ENCODE measurements at regions not wholly inside any gene's neighbourhood (a gene's known extent, or its start where the extent isn't known, plus 50 kb on each side); places are given as distances from the start of the nearest gene placed in this dataset.

- no peak for DNase-seq (ENCODE audit: insufficient read length, low spot score, missing footprints)
- Histone ChIP-seq H3K4me2 (ENCODE audit: insufficient read depth, low read length) (no peak overlapping the region), H3K36me3 (ENCODE audit: insufficient read depth, low read length) (no peaks in the 10 kb centered on the region), H4K20me1 (ENCODE audit: insufficient read depth, low read length) (no peaks in the 10 kb centered on the region), H3K9me3 (ENCODE audit: low read depth, low read length) (no peaks in the 10 kb centered on the region), H3K4me3 (ENCODE audit: insufficient read depth, low read length) (no peak overlapping the region), H3K4me1 (ENCODE audit: insufficient read depth, low read length) (peaks cover 11% of the 10 kb centered on the region), H3K79me2 (ENCODE audit: insufficient read depth, low read length) (no peaks in the 10 kb centered on the region), H3K27ac (ENCODE audit: low read depth, low read length) (no peak overlapping the region), H3K27me3 (ENCODE audit: insufficient read depth, low read length) (no peaks in the 10 kb centered on the region), H2AFZ (ENCODE audit: low read length) (no peak overlapping the region)
- TF ChIP-seq CTCF (IDR thresholded peaks at IDR 0.05; ENCODE audit: extremely low read depth, low read depth, low read length): no peak
Measured at GRCh38 chr13:80273718-80274117, 67.2 kb downstream of the SPRY2 start.

- no peaks in the 10 kb centered on the region for H3K27me3 ChIP-seq (ENCODE audit: insufficient read depth, low read length)
- H3K36me3 ChIP-seq (ENCODE audit: insufficient read depth, low read length): no peaks in the 10 kb centered on the region
- no peak overlapping the region for H3K4me2 ChIP-seq (ENCODE audit: insufficient read depth, low read length)
- no peaks in the 10 kb centered on the region for H3K79me2 ChIP-seq (ENCODE audit: insufficient read depth, low read length)
- TF ChIP-seq CTCF (IDR thresholded peaks at IDR 0.05; ENCODE audit: extremely low read depth, low read depth, low read length): no peak
- no peak overlapping the region for H3K4me3 ChIP-seq (ENCODE audit: insufficient read depth, low read length)
- H3K9me3 ChIP-seq (ENCODE audit: low read depth, low read length): peaks cover 2% of the 10 kb centered on the region
- no peaks in the 10 kb centered on the region for H3K4me1 ChIP-seq (ENCODE audit: insufficient read depth, low read length)
- H4K20me1 ChIP-seq (ENCODE audit: insufficient read depth, low read length): no peaks in the 10 kb centered on the region
- no peak overlapping the region for H3K27ac ChIP-seq (ENCODE audit: low read depth, low read length)
- DNase-seq (ENCODE audit: insufficient read length, low spot score, missing footprints): no peak
- H2AFZ ChIP-seq (ENCODE audit: low read length): no peak overlapping the region
Measured at GRCh38 chr13:80265348-80265747, 75.6 kb downstream of the SPRY2 start.

- no peaks in the 10 kb centered on the region for H3K36me3 ChIP-seq (ENCODE audit: insufficient read depth, low read length)
- TF ChIP-seq CTCF (IDR thresholded peaks at IDR 0.05; ENCODE audit: extremely low read depth, low read depth, low read length): no peak
- no peak overlapping the region for H2AFZ ChIP-seq (ENCODE audit: low read length)
- H3K9me3 ChIP-seq (ENCODE audit: low read depth, low read length): peaks cover 2% of the 10 kb centered on the region
- H3K4me2 ChIP-seq (ENCODE audit: insufficient read depth, low read length): no peak overlapping the region
- no peak overlapping the region for H3K4me3 ChIP-seq (ENCODE audit: insufficient read depth, low read length)
- no peaks in the 10 kb centered on the region for H3K27me3 ChIP-seq (ENCODE audit: insufficient read depth, low read length)
- DNase-seq (ENCODE audit: insufficient read length, low spot score, missing footprints): no peak
- no peaks in the 10 kb centered on the region for H3K4me1 ChIP-seq (ENCODE audit: insufficient read depth, low read length)
- no peak overlapping the region for H3K27ac ChIP-seq (ENCODE audit: low read depth, low read length)
- H3K79me2 ChIP-seq (ENCODE audit: insufficient read depth, low read length): no peaks in the 10 kb centered on the region
- H4K20me1 ChIP-seq (ENCODE audit: insufficient read depth, low read length): no peaks in the 10 kb centered on the region
Measured at GRCh38 chr13:80263745-80264513, 77.0 kb downstream of the SPRY2 start.

GRCh38 chr13:80262051-80262695 lies 78.8 kb downstream of the SPRY2 start:
- Histone ChIP-seq H3K4me1 (ENCODE audit: insufficient read depth, low read length) (no peaks in the 10 kb centered on the region), H3K27me3 (ENCODE audit: insufficient read depth, low read length) (no peaks in the 10 kb centered on the region), H3K4me2 (ENCODE audit: insufficient read depth, low read length) (no peak overlapping the region), H3K27ac (ENCODE audit: low read depth, low read length) (no peak overlapping the region), H2AFZ (ENCODE audit: low read length) (peak overlapping the region; percentile 41), H4K20me1 (ENCODE audit: insufficient read depth, low read length) (no peaks in the 10 kb centered on the region), H3K79me2 (ENCODE audit: insufficient read depth, low read length) (no peaks in the 10 kb centered on the region), H3K4me3 (ENCODE audit: insufficient read depth, low read length) (no peak overlapping the region), H3K9me3 (ENCODE audit: low read depth, low read length) (peaks cover 2% of the 10 kb centered on the region), H3K36me3 (ENCODE audit: insufficient read depth, low read length) (no peaks in the 10 kb centered on the region)
- TF ChIP-seq CTCF (IDR thresholded peaks at IDR 0.05; ENCODE audit: extremely low read depth, low read depth, low read length): no peak
- no peak for DNase-seq (ENCODE audit: insufficient read length, low spot score, missing footprints)
